ENCODE measurements at regions not wholly inside any gene's neighbourhood (a gene's known extent, or its start where the extent isn't known, plus 50 kb on each side); places are given as distances from the start of the nearest gene placed in this dataset.
A peak's percentile ranks its signal among the peaks of the same experiment; 100 is the strongest.

DNA sequence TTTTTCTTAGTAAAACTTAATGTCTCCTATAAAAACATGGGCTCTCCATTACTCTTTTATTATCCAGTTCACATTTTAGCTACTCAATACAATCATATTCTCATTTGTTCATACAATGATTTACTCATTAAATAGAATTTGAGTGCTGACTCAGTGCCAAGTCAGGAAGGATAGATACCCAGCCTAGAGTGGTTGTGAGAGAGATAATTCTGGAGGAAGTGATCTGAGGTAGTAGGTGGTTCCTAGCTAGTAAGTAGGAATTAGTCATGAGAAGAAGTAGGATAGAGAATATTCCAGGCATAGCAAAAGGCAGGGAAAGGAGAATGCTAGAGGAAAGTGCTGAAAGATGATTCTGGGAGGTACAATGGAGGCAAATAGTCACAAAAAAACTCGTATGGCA is 133.5 kb upstream of the MBL2 start:
- Histone ChIP-seq H3K36me3 (ENCODE audit: control insufficient read depth in 2 of 2, extremely low read depth in 1 of 2, insufficient read depth in 2 of 2, low read length in 2 of 2) (no peaks in the 10 kb centered on the region), H3K4me1 (ENCODE audit: control insufficient read depth, extremely low read depth, insufficient read depth, low read length) (peaks cover 3% of the 10 kb centered on the region), H3K9ac (ENCODE audit: control insufficient read depth, extremely low read depth, insufficient read depth, low read length) (no peak overlapping the region), H3K27ac (ENCODE audit: control insufficient read depth, insufficient read depth, low read length) (no peak overlapping the region), H4K20me1 (ENCODE audit: control insufficient read depth, extremely low read depth, insufficient read depth, low read length) (no peaks in the 10 kb centered on the region), H3K79me2 (ENCODE audit: control insufficient read depth, insufficient read depth, low read length) (no peaks in the 10 kb centered on the region), H3K9me1 (ENCODE audit: control insufficient read depth, extremely low read depth, insufficient read depth, low read length) (no peaks in the 10 kb centered on the region), H3K27me3 (ENCODE audit: control insufficient read depth, extremely low read depth, insufficient read depth, low read length) (no peaks in the 10 kb centered on the region), H2AFZ (ENCODE audit: control insufficient read depth, low read length) (no peak overlapping the region), H3K9me3 (ENCODE audit: control insufficient read depth, low read depth, low read length) (no peaks in the 10 kb centered on the region), H3K4me2 (ENCODE audit: control insufficient read depth, extremely low read depth, insufficient read depth, low read depth, low read length) (no peak overlapping the region), H3K4me3 (ENCODE audit: control insufficient read depth in 2 of 3, extremely low read depth in 1 of 3, insufficient read depth in 2 of 3, low read depth in 1 of 3, low read length in 3 of 3) (no peak overlapping the region)
- no peak for TF ChIP-seq EZH2 (IDR thresholded peaks at IDR 0.05; ENCODE audit: low read length)
- DNase-seq (ENCODE audit: low read depth, low spot score) (peak; percentile 13), FAIRE-seq (no peak)
- dilution Hi-C loops (cut with MboI; ENCODE audit: extremely low pct_ligation_motif_present, low sequenced_read_pairs): no loop called here

DNA sequence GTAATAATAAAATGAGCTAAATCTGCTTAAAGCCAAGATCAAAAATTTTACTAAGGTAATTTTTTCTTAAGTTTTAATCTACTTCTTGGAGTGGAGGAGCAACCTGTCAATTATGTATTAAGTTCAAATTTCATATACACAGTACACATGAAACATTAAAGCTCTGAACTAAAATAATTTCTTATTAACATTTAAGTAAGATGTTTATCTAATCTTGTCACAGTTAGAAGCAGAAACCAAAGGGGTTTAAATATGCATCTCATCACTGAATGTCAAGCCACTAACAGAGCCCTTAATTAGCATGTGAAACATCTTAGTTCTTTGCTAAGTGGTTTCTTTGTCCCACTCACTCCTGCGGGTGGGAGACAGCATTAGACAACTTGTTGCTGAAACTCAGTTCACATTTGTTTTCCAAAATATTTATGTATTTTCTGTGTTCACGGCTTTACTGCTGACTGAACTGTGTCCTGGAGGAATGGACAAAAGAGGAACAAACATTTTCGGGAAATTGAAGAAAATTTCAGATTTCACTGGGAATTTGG is 130.9 kb upstream of the MBL2 start:
- FAIRE-seq: no peak

More for the DNA sequence above, 130.9 kb upstream of the MBL2 start:
- H3K9me3 ChIP-seq (ENCODE audit: control insufficient read depth, low read depth, low read length): no peaks in the 10 kb centered on the region
- TF ChIP-seq, protein P1, sequence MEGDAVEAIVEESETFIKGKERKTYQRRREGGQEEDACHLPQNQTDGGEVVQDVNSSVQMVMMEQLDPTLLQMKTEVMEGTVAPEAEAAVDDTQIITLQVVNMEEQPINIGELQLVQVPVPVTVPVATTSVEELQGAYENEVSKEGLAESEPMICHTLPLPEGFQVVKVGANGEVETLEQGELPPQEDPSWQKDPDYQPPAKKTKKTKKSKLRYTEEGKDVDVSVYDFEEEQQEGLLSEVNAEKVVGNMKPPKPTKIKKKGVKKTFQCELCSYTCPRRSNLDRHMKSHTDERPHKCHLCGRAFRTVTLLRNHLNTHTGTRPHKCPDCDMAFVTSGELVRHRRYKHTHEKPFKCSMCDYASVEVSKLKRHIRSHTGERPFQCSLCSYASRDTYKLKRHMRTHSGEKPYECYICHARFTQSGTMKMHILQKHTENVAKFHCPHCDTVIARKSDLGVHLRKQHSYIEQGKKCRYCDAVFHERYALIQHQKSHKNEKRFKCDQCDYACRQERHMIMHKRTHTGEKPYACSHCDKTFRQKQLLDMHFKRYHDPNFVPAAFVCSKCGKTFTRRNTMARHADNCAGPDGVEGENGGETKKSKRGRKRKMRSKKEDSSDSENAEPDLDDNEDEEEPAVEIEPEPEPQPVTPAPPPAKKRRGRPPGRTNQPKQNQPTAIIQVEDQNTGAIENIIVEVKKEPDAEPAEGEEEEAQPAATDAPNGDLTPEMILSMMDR (optimal IDR thresholded peaks at IDR 0.05 in 1 of 3, IDR thresholded peaks at IDR 0.05 in 1 of 3, conservative IDR thresholded peaks at IDR 0.05 in 1 of 3; ENCODE audit: extremely low read depth in 1 of 3, insufficient read depth in 2 of 3, low read length in 3 of 3): no peak
- TF ChIP-seq EZH2 (IDR thresholded peaks at IDR 0.05; ENCODE audit: low read length): no peak
- H3K9ac ChIP-seq (ENCODE audit: control insufficient read depth, extremely low read depth, insufficient read depth, low read length): no peak overlapping the region
- no peak for DNase-seq (ENCODE audit: low read depth, low spot score)
- no peak overlapping the region for H3K27ac ChIP-seq (ENCODE audit: control insufficient read depth, insufficient read depth, low read length)
- H3K4me3 ChIP-seq (ENCODE audit: control insufficient read depth in 2 of 3, extremely low read depth in 1 of 3, insufficient read depth in 2 of 3, low read depth in 1 of 3, low read length in 3 of 3): no peak overlapping the region
- H3K27me3 ChIP-seq (ENCODE audit: control insufficient read depth, extremely low read depth, insufficient read depth, low read length): no peaks in the 10 kb centered on the region
- H3K9me1 ChIP-seq (ENCODE audit: control insufficient read depth, extremely low read depth, insufficient read depth, low read length): no peaks in the 10 kb centered on the region
- H3K4me1 ChIP-seq (ENCODE audit: control insufficient read depth, extremely low read depth, insufficient read depth, low read length): peaks cover 3% of the 10 kb centered on the region
- H4K20me1 ChIP-seq (ENCODE audit: control insufficient read depth, extremely low read depth, insufficient read depth, low read length): no peaks in the 10 kb centered on the region
- no peaks in the 10 kb centered on the region for H3K36me3 ChIP-seq (ENCODE audit: control insufficient read depth in 2 of 2, extremely low read depth in 1 of 2, insufficient read depth in 2 of 2, low read length in 2 of 2)
- no peaks in the 10 kb centered on the region for H3K79me2 ChIP-seq (ENCODE audit: control insufficient read depth, insufficient read depth, low read length)
- dilution Hi-C loops (cut with MboI; ENCODE audit: extremely low pct_ligation_motif_present, low sequenced_read_pairs): no loop called here
- no peak overlapping the region for H3K4me2 ChIP-seq (ENCODE audit: control insufficient read depth, extremely low read depth, insufficient read depth, low read depth, low read length)
- no peak overlapping the region for H2AFZ ChIP-seq (ENCODE audit: control insufficient read depth, low read length)
